ENCODE measurements at regions not wholly inside any gene's neighbourhood (a gene's known extent, or its start where the extent isn't known, plus 50 kb on each side); places are given as distances from the start of the nearest gene placed in this dataset.
A peak's percentile ranks its signal among the peaks of the same experiment; 100 is the strongest.

GRCh38 chr7:155872678-155873369 lies 60.6 kb upstream of the SHH start:
- POLR2A ChIA-PET (ENCODE audit: partially characterized antibody), result no interaction called here
- H3K4me3 Mint-ChIP-seq, result no peak overlapping the region
- no peaks in the 10 kb centered on the region for H3K4me1 Mint-ChIP-seq
- Histone ChIP-seq H3K9me3 (ENCODE audit: control insufficient read depth in 1 of 2, low read length in 2 of 2) (no peaks in the 10 kb centered on the region), H3K4me1 (ENCODE audit: insufficient read depth, low read length) (no peaks in the 10 kb centered on the region), H3K27me3 (ENCODE audit: insufficient read depth, low read length) (no peaks in the 10 kb centered on the region), H3K36me3 (ENCODE audit: insufficient read depth, low read length) (no peaks in the 10 kb centered on the region), H3K4me3 (ENCODE audit: low read length in 2 of 2) (no peak overlapping the region), H3K27ac (ENCODE audit: low read depth, low read length) (no peak overlapping the region)
- H3K9me3 Mint-ChIP-seq, result peaks cover 0 to 2% (median 0%) of the 10 kb centered on the region in 8 donors
- intact Hi-C loops (cut with micrococcal nuclease), result no loop called here
- no peak overlapping the region for H3K27ac Mint-ChIP-seq
- DNase-seq, result no peak
- H3K27me3 Mint-ChIP-seq, result peaks cover 8 to 9% of the 10 kb centered on the region in 2 donors
- no peaks in the 10 kb centered on the region for H3K36me3 Mint-ChIP-seq
- CTCF ChIA-PET (ENCODE audit: partially characterized antibody), result no interaction called here

- Mint-ChIP-seq H3K9me3 (peaks cover 0 to 2% (median 0%) of the 10 kb centered on the region in 8 donors), H3K27me3 (peaks cover 8 to 9% of the 10 kb centered on the region in 2 donors), H3K36me3 (no peaks in the 10 kb centered on the region), H3K27ac (no peak overlapping the region), H3K4me1 (no peaks in the 10 kb centered on the region), H3K4me3 (no peak overlapping the region)
- Histone ChIP-seq H3K9me3 (ENCODE audit: control insufficient read depth in 1 of 2, low read length in 2 of 2) (no peaks in the 10 kb centered on the region), H3K27me3 (ENCODE audit: insufficient read depth, low read length) (no peaks in the 10 kb centered on the region), H3K36me3 (ENCODE audit: insufficient read depth, low read length) (no peaks in the 10 kb centered on the region), H3K27ac (ENCODE audit: low read depth, low read length) (no peak overlapping the region), H3K4me1 (ENCODE audit: insufficient read depth, low read length) (no peaks in the 10 kb centered on the region), H3K4me3 (ENCODE audit: low read length in 2 of 2) (no peak overlapping the region)
- POLR2A ChIA-PET (ENCODE audit: partially characterized antibody), result no interaction called here
- intact Hi-C loops (cut with micrococcal nuclease), result no loop called here
- CTCF ChIA-PET (ENCODE audit: partially characterized antibody), result no interaction called here
- no peak for DNase-seq
These were observed 58.9 kb upstream of the SHH start for GRCh38 chr7:155871211-155871610.

GRCh38 chr7:155870334-155871180 lies 58.3 kb upstream of the SHH start:
- no peaks in the 10 kb centered on the region for H3K4me1 Mint-ChIP-seq

DNA sequence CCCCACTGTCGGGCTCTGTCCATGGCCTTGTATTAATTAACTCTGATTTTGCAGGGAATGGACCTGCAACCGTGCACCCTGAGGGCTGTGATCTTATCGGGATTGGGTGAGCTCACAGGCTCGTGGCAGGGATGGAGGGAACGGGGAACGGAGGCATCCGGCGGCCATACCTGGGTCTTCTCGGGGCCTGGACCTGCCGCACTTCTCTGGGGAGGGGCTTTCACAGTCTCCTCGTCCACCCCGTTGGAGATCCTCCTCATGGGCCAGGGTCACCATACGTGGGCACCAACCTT lies 57.5 kb upstream of the SHH start:
- ChIA-PET CTCF (ENCODE audit: partially characterized antibody) (interaction anchor here (1.0 kb wide), 1 partner anchor 9 kb away, joined by 4 read pairs; no protein-coding TSS in a partner anchor), POLR2A (ENCODE audit: partially characterized antibody) (no interaction called here)
- H3K4me3 ChIP-seq (ENCODE audit: low read length in 2 of 2), result no peak overlapping the region
- no peak overlapping the region for H3K27ac ChIP-seq (ENCODE audit: low read depth, low read length)
- peaks cover 0 to 2% (median 0%) of the 10 kb centered on the region in 8 donors for H3K9me3 Mint-ChIP-seq
- peaks cover 3% of the 10 kb centered on the region for H3K27me3 ChIP-seq (ENCODE audit: insufficient read depth, low read length)
- H3K4me1 Mint-ChIP-seq, result no peaks in the 10 kb centered on the region
- peaks cover 11 to 13% of the 10 kb centered on the region in 2 donors for H3K27me3 Mint-ChIP-seq
- no peaks in the 10 kb centered on the region for H3K4me1 ChIP-seq (ENCODE audit: insufficient read depth, low read length)
- intact Hi-C loops (cut with micrococcal nuclease), result no loop called here
- H3K27ac Mint-ChIP-seq, result no peak overlapping the region
- H3K36me3 ChIP-seq (ENCODE audit: insufficient read depth, low read length), result no peaks in the 10 kb centered on the region
- no peak overlapping the region for H3K4me3 Mint-ChIP-seq
- H3K9me3 ChIP-seq (ENCODE audit: control insufficient read depth in 1 of 2, low read length in 2 of 2), result no peaks in the 10 kb centered on the region
- no peaks in the 10 kb centered on the region for H3K36me3 Mint-ChIP-seq
- DNase-seq, result no peak

More at GRCh38 chr7:155870334-155871180, 58.3 kb upstream of the SHH start:
- Histone ChIP-seq H3K36me3 (ENCODE audit: insufficient read depth, low read length) (no peaks in the 10 kb centered on the region), H3K9me3 (ENCODE audit: control insufficient read depth in 1 of 2, low read length in 2 of 2) (no peaks in the 10 kb centered on the region), H3K27ac (ENCODE audit: low read depth, low read length) (no peak overlapping the region), H3K4me3 (ENCODE audit: low read length in 2 of 2) (no peak overlapping the region), H3K27me3 (ENCODE audit: insufficient read depth, low read length) (no peaks in the 10 kb centered on the region), H3K4me1 (ENCODE audit: insufficient read depth, low read length) (no peaks in the 10 kb centered on the region)
- Mint-ChIP-seq H3K27me3 (peaks cover 8 to 9% of the 10 kb centered on the region in 2 donors), H3K9me3 (peaks cover 0 to 2% (median 0%) of the 10 kb centered on the region in 8 donors), H3K27ac (peak overlapping the region in 1 of 7 donors; percentile 52), H3K36me3 (no peaks in the 10 kb centered on the region), H3K4me3 (no peak overlapping the region)
- DNase-seq, result no peak
- intact Hi-C loops (cut with micrococcal nuclease), result no loop called here
- ChIA-PET POLR2A (ENCODE audit: partially characterized antibody) (no interaction called here), CTCF (ENCODE audit: partially characterized antibody) (interaction anchor here (1.0 kb wide), 1 partner anchor 8 kb away, joined by 4 read pairs; no protein-coding TSS in a partner anchor)

GRCh38 chr7:155868955-155869783 lies 56.9 kb upstream of the SHH start:
- H3K4me3 Mint-ChIP-seq, result no peak overlapping the region
- H3K36me3 Mint-ChIP-seq, result no peaks in the 10 kb centered on the region
- H3K4me3 ChIP-seq (ENCODE audit: low read length in 2 of 2), result no peak overlapping the region
- peaks cover 6 to 15% of the 10 kb centered on the region in 2 donors for H3K27me3 Mint-ChIP-seq
- H3K27ac ChIP-seq (ENCODE audit: low read depth, low read length), result no peak overlapping the region
- ChIA-PET POLR2A (ENCODE audit: partially characterized antibody) (no interaction called here), CTCF (ENCODE audit: partially characterized antibody) (interaction anchor here (1.0 kb wide), 1 partner anchor 9 kb away, joined by 4 read pairs; no protein-coding TSS in a partner anchor)
- no peaks in the 10 kb centered on the region for H3K4me1 ChIP-seq (ENCODE audit: insufficient read depth, low read length)
- H3K27me3 ChIP-seq (ENCODE audit: insufficient read depth, low read length), result peaks cover 3% of the 10 kb centered on the region
- H3K9me3 ChIP-seq (ENCODE audit: control insufficient read depth in 1 of 2, low read length in 2 of 2), result no peaks in the 10 kb centered on the region
- DNase-seq, result no peak
- H3K9me3 Mint-ChIP-seq, result peaks cover 0 to 2% (median 0%) of the 10 kb centered on the region in 8 donors
- intact Hi-C loops (cut with micrococcal nuclease), result no loop called here
- no peaks in the 10 kb centered on the region for H3K36me3 ChIP-seq (ENCODE audit: insufficient read depth, low read length)
- no peak overlapping the region for H3K27ac Mint-ChIP-seq
- no peaks in the 10 kb centered on the region for H3K4me1 Mint-ChIP-seq

GRCh38 chr7:155867734-155868400 lies 55.6 kb upstream of the SHH start:
- no peak overlapping the region for H3K27ac ChIP-seq (ENCODE audit: low read depth, low read length)

More at GRCh38 chr7:155867734-155868400, 55.6 kb upstream of the SHH start:
- ChIA-PET POLR2A (ENCODE audit: partially characterized antibody) (no interaction called here), CTCF (ENCODE audit: partially characterized antibody) (no interaction called here)
- H3K27ac Mint-ChIP-seq, result no peak overlapping the region
- no peak for DNase-seq
- no peaks in the 10 kb centered on the region for H3K36me3 ChIP-seq (ENCODE audit: insufficient read depth, low read length)
- no peaks in the 10 kb centered on the region for H3K36me3 Mint-ChIP-seq
- no peaks in the 10 kb centered on the region for H3K9me3 ChIP-seq (ENCODE audit: control insufficient read depth in 1 of 2, low read length in 2 of 2)
- H3K9me3 Mint-ChIP-seq, result peaks cover 0 to 2% (median 0%) of the 10 kb centered on the region in 8 donors
- H3K4me3 ChIP-seq (ENCODE audit: low read length in 2 of 2), result no peak overlapping the region
- peaks cover 8 to 14% of the 10 kb centered on the region in 2 donors for H3K27me3 Mint-ChIP-seq
- H3K27me3 ChIP-seq (ENCODE audit: insufficient read depth, low read length), result peaks cover 3% of the 10 kb centered on the region
- no peaks in the 10 kb centered on the region for H3K4me1 ChIP-seq (ENCODE audit: insufficient read depth, low read length)
- H3K4me3 Mint-ChIP-seq, result no peak overlapping the region
- H3K4me1 Mint-ChIP-seq, result no peaks in the 10 kb centered on the region
- intact Hi-C loops (cut with micrococcal nuclease), result no loop called here

Data from CD4-positive, alpha-beta memory T cell (primary cell).